GM18517 (cell line): ENCODE measurements at regions not wholly inside any gene's neighbourhood (a gene's known extent, or its start where the extent isn't known, plus 50 kb on each side); places are given as distances from the start of the nearest gene placed in this dataset.
"Not testable (repeated sequence)": the region's sequence is repeated elsewhere in the genome, so short reads cannot be mapped to it uniquely, and the experiment has no call there.

ENCODE experiments used
- ATAC-seq: cut with Tn5 transposase; IDR thresholded peaks from one replicate; pipeline ENCODE4 v1.9.1; 2021; ENCODE audit warnings: mild to moderate bottlenecking, moderate library complexity; ENCODE audit not compliant: unreplicated experiment

DNA sequence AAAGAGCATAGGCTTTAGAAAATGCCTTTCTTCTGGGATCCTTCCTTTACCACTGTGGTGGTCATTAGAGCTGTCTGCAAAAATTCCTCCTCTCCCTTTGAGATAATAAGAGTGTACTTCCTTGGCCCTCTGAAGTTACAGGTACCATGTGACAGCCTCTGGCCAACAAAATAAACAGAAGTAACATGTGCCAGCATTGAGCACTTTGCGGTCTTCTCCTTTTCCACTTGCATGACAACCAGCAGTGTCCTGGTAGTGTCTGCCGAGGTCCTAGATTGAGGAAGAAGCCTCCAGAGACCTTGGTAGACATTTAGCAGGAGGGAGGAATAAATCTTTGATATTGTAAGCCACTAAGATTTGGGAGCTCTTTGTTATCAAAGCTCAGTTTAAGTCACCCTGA, 87.5 kb upstream of the ARID1B start:
- no peak for ATAC-seq

DNA sequence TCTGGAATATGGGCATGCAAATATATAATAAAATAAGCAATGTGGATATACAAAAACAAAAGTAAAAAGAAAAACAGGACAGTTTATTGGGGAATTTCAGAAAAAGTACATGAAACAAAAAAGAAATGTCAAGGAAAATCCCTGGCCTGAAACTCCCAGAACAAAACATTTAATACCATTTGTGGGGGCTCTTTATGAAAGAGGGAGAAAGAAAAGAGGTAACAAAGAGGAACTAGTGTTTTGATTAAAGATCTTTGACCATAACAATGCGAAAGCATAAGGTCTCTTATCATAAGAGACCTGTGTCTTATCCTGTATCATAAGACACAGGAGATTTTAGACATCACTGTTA, 88.6 kb upstream of the ARID1B start:
- no peak for ATAC-seq

DNA sequence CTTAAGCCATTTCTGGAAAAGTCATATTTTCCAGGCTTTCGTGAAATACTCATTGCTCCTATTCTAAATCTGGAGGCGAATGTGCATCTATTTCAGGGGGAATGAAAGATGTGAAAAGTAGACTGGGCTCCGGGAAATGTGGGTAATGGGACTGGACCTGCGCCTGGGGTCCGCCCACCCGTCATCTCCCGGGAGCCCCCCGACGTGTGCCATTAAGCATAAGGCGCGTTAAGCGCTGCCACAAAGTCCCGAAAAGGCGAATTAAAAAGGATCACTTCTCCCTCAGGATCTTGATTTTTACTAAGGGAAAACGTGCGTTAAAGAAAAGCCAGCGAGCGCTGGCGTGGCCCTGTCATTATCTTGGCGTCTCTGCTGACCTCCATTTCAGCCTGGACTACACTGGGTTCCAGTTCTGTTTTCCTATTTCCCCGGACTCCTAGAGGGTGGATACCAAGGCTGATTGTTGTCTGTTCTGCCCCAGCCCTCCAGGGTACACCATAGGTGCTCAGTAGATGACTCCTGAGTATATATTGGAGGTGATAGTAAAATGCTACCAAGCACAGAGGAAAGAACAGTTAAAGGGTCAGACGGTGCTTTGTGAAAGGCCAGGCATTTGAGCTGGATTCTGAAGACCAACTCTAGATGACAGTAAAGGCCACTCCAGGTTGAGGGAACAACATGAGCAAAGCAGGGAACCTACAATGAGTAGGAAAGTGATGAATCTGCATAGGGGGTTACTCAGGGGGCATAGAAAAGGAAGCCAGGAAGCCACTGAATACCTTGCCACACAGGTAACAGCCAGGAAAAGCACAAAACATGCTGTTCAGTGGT, 89.2 kb upstream of the ARID1B start:
- no peak for ATAC-seq

DNA sequence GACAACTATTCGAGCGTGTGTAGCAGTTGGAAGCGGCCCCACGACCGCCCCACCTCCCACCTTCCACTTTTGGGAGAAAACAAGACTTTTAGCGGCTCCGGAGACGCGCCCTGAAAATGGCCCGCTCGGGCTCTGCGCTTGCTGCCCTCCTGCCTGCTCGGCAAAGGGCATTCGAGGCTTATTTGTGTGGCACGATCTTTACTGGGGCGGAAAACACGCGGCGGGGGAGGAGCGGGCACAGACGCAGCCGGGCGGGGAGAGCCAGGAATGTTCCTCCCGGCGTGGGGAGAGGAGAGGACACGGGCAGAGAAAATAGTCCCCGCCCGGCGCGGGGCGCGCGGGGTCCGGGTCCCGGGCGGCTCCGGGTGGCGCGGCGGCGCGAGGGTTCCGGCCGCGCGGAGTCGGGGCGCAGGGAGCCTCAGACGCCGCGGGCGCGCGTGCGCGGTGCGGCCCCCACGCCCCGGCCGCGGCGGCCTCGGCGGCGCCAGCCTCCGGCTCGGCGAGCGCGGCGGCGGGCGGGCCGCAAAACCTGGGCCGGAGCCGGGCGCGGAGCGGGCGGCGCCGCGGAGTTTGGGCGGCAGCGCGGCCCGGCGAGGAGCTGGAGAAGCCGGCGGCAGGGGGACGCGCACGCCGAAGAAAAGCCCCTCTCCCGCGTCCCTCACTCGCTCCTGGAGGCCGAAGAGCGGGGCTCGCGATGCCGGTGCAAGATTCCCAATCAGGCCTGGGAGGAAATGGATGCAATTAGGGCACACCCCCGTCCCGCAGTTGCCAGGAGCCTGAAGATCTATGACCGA, 90.0 kb upstream of the ARID1B start:
- peak; percentile 44 for ATAC-seq

DNA sequence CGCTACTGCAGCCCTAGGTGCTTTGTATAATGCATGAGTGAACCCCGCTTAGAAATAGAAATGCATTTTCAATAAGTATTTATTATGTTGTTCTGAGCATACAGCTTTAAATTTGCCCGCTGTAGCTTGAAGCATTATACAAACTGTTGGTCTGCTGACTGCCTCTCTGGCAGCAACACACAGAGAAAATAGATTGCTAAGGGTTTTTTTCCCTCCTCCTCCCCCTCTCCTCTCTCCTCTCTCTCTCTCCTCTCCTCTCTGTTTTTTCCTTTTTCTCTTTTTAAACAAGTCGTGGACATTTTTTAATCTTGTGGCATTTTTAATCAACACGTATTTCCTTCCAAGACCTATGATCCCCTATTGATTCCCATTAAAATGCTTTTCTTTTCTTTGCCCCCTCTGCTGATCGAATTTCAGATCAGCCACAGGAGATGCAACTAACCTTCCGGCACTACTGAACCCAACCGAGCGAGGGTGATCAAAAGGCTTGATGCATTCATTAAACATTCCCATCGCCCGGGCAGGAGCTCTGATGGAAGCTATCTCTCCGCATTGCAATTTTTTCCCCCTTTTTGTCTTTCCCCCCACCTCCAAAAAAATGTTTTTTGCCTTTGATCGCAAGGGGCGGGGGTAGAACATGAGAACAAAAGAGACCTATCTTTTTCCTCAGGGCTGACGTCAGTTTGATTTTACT, 90.7 kb upstream of the ARID1B start:
- ATAC-seq: no peak

DNA sequence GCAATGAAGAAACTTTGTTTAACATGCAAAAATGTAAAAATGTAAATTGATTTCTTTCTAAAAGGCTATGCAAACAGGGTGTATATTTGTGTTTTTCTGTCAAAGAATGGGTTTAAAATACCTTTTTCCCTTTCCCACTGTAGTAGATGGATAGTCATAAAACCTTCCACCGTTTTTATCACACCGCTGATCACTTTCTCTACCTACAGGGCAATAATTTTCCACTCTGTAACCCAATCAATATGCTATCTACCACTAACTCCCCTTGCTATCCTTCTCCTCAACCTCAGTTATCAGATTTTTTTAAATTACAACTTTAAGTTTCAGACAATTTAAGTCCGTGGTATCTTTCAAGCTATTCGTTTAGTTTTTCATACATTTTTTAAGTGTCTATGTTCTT, 91.4 kb upstream of the ARID1B start:
- ATAC-seq: no peak

DNA sequence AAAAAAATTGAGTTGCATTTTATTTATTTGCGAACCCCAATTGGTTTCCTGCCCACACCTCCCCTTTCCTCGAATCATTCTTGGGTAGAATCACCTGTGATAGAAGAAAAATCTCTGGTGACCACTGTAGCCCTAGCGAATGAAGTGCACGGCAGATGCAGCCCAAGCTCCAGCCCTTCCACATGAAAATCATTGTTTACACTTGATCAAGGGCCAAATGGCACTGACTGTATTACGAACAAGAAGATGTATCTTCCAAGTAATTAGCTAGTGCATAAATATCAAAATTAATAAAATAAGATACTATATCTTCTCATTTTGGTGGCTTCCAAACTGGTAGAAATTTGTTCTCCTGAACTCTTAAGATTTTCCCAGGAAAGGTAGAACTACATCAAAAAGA, 93.4 kb upstream of the ARID1B start:
- no peak for ATAC-seq

DNA sequence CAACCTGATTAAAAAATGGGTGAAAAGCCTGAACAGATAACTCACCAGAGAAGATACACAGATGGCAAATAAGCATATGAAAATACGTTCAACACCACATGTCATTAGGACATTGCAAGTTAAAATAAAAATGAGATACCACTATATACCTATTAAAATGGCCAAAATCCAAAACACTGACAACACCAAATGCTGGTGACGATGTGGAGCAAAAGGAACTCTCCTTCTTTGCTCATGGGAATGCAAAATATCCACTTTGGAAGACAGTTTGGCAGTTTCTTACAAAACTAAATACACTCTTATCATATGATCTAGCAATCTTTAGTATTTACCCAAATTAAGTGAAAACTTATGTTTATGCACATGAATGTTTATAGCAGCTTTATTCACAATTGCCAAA, 100.5 kb upstream of the ARID1B start:
- no peak for ATAC-seq

DNA sequence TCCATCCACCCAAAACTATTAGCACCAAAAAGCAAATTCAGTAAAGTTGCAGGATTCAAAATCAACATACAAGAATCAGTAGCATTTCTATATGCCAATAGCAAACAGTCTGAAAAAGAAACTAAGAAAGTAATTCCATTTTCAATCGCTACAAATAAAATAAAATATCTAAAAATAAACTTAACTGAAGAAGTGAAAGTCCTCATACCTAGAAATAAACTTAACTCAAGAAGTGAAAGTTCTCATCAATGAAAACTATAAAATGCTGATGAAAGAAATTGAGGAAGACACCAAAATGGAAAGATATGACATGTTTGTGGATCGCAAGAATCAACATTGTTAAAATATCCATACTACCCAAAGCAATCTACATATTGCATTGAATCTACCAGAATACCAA, 103.0 kb upstream of the ARID1B start:
- ATAC-seq: no peak

DNA sequence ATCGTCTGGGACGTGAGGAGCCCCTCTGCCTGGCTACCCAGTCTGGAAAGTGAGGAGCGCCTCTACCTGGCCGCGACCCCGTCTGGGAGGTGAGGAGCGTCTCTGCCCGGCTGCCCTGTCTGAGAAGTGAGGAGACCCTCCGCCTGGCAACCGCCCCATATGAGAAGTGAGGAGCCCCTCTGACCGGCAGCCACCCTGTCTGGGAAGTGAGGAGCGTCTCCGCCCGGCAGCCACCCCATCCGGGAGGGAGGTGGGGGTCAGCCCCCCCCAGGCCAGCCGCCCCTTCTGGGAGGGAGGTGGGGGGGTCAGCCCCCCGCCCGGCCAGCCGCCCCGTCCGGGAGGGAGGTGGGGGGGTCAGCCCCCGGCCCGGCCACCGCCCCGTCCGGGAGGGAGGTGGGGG, 107.1 kb upstream of the ARID1B start:
- not testable (repeated sequence) for ATAC-seq

DNA sequence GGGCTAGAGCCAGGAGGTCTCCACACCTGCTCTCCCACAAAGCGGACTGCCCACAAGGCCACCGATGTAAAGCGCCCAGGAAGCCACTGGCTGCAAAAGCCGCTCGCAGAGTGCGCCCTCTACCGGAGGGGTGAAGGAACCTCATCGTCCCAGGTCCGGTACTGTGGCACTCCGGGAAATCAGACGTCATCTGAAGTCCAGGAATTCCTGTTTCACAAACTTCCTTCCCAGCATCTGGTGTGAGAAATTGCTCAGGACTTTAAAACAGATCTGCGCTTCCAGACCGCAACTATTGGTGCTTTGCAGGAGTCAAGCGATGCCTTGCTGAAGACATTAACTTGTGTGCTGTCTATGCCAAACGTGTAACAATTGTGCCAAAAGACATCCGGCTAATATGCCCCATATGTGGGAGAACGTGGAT, 115.1 kb upstream of the ARID1B start:
- no peak for ATAC-seq

DNA sequence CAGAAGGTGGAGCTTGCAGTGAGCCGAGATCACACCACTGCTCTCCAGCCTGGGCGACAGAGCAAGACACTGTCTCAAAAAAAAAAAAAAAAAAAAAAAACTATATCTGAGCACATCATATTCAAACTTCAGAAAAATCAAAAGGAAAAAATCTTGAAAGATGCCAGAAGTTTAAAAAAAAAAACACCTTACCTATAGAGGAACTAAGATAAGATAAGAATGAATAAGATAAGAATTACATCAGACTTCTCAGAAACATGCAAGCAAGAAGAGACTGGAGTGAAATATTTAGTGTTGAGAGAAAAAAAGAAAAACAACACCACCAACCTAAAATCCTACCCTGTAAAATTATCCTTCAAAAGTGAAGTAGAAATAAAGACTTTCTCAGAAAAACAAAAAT, 116.8 kb upstream of the ARID1B start:
- no peak for ATAC-seq

DNA sequence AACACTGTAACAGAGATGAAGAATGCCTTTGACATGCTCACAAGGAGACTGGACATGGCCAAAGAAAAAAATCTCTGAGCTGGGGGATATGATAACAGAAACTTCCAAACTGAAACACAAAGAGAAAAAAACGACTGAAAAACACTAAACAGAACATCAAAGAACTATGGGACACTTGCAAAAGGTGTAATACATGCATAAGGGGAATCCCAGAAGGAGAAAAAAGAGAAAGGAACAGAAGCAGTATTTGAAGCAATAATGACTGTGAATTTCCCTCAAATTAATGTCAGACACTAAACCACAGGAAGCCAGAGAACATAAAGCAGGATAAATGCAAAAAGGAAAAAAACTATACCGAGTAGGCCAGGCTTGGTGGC, 117.4 kb upstream of the ARID1B start:
- no peak for ATAC-seq

DNA sequence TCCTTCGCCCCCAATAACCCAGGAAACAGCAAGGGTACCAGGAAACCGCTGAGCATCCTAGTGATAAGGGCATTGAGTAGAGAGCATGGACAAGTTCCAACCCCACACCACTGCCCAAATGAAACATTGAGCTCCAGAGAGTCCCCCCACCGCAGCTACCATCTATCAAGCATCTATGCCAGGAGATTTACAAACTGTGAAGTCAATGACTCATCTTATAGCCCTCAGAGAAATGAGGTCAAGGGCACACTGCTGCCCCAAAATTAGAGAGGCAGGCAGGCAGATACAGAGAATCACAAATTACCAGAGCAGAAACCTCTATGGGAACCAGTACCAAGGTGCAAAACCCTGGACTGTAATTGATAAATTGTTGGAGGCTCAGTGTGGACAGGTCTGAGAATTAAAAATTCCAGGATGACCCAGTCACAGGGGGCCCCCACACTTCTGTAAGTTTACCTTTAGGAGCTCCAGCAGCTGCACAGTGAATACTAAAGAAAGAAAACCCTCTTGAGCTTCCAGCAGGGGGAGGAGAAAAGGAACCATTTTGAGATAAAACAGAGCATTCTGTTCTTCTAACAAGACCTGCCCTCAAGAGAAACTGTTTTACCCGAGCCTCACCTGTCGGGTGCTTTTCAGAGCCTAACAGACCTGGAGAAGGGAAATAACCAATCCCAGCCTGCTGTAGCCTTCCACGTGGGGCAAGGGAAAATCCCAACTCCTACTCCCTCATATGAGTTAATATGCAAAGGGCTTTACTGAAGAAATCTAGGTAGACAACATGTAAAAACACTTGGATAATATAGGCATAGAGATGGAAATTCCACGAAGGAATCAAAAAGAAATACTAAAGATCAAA, 118.0 kb upstream of the ARID1B start:
- no peak for ATAC-seq

DNA sequence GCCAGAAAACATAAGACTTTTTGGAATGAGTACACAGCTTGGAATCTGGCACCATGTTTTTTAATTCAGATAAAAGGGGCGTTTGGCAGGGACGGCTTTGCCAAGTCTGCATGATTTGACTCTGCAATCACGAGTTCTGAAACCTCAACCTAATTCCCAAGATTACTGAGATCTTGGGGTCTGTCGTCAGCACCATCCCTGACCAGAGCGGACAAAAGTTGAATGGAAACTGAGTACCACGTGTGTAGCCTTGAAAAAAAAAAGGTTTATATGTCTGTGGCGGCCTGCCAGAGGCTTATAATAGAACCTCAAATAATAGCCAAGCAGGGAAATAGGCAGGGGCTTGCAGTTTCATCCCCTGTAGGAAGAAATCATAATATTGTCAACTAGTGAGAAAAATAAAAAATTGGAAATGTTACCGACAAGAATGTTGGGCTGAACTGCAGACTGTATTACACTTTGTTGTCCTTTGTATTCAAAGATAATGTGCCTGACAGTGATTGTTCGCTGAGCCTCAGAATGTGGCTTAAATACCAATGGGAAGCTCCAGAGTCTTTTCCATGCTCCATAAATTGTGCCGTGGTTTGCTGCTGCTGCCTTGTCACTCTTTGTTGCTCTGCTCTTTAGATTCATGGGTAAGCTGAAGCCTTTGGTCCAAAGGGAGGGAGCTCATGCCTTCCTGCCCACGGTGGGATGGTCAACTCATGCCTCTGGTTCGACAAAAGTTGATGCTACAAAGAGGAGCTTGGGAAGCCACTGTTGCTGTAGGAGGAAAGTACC, 118.8 kb upstream of the ARID1B start:
- no peak for ATAC-seq

DNA sequence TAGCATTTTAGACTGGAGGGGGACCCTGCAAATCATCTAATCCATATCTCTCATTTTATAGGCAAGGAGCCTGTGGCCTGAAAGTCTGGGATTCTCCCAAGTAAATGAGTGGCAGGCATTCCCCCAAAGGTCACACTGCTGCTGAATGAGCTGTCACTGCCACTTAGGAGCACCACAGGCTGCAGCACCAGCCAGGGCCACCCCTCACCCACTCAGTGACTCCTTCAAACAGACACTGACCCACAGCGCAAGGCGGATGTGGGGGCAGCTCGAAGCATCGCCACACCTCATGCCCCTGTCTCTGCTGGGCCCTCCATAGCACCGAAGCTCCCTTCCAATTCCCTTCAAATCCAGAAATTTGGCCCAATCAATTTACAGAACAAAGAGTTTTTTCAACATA, 119.9 kb upstream of the ARID1B start:
- ATAC-seq: no peak

DNA sequence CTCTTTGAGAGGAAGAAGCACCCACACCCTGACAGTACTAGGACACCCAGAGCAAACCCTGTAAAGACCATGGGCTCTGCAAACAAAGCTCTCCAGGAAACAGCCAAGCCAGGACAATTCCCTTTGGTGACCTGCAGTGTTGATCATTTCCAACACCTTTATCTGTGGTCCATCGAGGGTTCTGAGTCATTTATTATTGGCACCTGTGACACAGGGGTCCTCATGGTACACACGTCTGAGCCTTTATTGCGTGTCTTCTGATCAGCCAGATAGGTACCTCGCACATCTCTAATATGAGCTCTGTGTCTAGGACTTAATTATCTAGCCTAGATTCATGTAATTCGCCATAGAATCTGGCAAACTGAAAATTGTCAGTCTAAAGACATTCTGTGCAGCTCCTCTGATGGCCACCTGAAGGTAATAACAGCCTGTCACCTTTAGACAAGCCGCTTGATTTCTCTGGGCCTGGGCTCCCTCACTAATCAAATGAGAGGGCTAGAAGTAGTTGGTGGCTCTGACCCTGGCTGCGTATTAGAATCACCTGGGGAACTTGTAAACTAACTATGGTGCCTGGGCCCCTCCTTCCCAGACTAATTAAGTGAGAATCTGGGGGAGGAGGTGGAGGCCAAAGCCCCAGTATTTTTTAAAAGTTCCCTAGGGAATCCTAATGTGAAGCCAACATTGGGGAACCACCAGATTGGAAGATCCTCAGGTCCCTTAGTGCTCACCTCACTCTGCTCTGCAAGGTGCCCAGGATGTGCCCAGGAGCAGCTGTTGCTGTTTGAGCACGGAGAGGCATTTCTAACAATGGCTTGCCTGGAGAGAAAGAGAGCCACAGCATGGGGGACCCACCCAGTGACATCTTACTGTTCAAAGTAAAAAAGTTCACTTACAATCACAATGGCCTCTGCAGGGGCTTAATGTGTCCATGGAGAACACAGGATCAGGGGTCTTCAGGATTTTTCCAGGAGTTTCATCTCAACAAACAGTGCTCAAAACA, 122.0 kb upstream of the ARID1B start:
- no peak for ATAC-seq

DNA sequence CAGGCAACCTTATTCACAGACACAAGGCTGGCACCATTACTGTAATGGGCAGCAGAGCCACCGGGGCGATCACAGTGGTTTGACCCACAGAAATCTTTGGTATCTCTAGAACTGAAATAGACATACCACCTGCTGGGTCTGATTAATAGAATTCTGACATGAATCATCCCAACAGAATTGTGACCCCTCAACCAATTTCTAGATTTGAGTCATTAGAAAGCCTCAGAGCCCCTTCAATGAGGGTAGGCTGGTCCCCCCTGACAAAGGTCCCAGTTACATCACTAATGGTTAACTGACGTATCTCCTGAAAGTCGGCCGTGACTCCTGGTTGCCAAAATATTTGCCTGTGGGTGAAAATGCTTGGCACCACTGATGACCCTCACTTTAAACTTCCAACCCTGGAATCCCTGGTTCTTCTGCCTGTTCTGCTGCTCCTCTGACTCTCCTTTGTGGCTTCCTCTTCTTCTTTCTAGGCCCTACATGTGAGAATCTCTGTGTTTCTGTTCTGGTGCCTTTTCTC, 124.9 kb upstream of the ARID1B start:
- ATAC-seq: no peak

DNA sequence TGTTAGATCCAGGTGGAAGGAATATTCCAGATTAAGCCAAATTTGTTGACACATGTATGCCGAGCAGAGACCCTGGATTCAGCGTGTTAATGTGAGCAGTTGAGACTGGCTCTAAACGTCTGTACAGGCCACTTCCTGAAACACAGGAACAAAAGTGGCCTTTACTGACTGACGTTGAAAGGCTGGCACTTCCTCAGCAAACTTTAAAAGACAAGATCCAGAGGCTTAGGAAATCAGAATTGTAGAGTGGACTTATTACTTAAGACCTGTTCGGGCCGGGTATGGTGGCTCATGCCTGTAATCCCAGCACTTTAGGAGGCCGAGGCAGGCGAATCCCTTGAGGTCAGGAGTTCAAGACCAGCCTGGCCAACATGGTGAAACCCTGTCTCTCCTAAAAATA, 125.7 kb upstream of the ARID1B start:
- ATAC-seq: no peak
